Erythroblast (primary cell): ENCODE measurements at regions not wholly inside any gene's neighbourhood (a gene's known extent, or its start where the extent isn't known, plus 50 kb on each side); places are given as distances from the start of the nearest gene placed in this dataset.

ENCODE experiments used
- GATA1 ChIP-seq: IDR thresholded peaks from 2 replicates; pipeline ENCODE4 v1.6.1; 2011; ENCODE audit warnings: low read depth, mild to moderate bottlenecking, control low read depth, low read length, moderate library complexity
- POLR2A ChIP-seq: IDR thresholded peaks from 2 replicates; pipeline ENCODE4 v1.6.1; 2011; ENCODE audit warnings: mild to moderate bottlenecking, low read length

- TF ChIP-seq POLR2A (no peak), GATA1 (no peak)
Measured at GRCh38 chr17:33712120-33712519, 419.0 kb upstream of the ASIC2 start.
